ENCODE measurements at regions not wholly inside any gene's neighbourhood (a gene's known extent, or its start where the extent isn't known, plus 50 kb on each side); places are given as distances from the start of the nearest gene placed in this dataset.

- no peaks in the 10 kb centered on the region for H3F3A ChIP-seq (ENCODE audit: low read depth)
- no peaks in the 10 kb centered on the region for H3K27me3 ChIP-seq (ENCODE audit: insufficient read depth, low read length, poor library complexity, severe bottlenecking)
- no peak overlapping the region for H3K4me3 ChIP-seq (ENCODE audit: low read length, poor library complexity, severe bottlenecking)
- H4K20me1 ChIP-seq (ENCODE audit: insufficient read depth, low read length, poor library complexity, severe bottlenecking), result no peaks in the 10 kb centered on the region
- H2AFZ ChIP-seq (ENCODE audit: low read length), result no peak overlapping the region
- TF ChIP-seq EZH2phosphoT487 (IDR thresholded peaks at IDR 0.05; ENCODE audit: borderline replicate concordance), result no peak
- TF ChIP-seq, protein P1, sequence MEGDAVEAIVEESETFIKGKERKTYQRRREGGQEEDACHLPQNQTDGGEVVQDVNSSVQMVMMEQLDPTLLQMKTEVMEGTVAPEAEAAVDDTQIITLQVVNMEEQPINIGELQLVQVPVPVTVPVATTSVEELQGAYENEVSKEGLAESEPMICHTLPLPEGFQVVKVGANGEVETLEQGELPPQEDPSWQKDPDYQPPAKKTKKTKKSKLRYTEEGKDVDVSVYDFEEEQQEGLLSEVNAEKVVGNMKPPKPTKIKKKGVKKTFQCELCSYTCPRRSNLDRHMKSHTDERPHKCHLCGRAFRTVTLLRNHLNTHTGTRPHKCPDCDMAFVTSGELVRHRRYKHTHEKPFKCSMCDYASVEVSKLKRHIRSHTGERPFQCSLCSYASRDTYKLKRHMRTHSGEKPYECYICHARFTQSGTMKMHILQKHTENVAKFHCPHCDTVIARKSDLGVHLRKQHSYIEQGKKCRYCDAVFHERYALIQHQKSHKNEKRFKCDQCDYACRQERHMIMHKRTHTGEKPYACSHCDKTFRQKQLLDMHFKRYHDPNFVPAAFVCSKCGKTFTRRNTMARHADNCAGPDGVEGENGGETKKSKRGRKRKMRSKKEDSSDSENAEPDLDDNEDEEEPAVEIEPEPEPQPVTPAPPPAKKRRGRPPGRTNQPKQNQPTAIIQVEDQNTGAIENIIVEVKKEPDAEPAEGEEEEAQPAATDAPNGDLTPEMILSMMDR (conservative IDR thresholded peaks at IDR 0.05; ENCODE audit: low read length), result no peak
- H3K9me3 ChIP-seq (ENCODE audit: insufficient read depth, low read depth, low read length), result no peaks in the 10 kb centered on the region
- no peaks in the 10 kb centered on the region for H3K36me3 ChIP-seq (ENCODE audit: insufficient read depth, low read length)
- no peak overlapping the region for H3K9ac ChIP-seq (ENCODE audit: low read depth, low read length, poor library complexity, severe bottlenecking)
- H3K4me1 ChIP-seq (ENCODE audit: insufficient read depth, low read length, poor library complexity, severe bottlenecking), result no peaks in the 10 kb centered on the region
- no peak overlapping the region for H3K4me2 ChIP-seq (ENCODE audit: low read depth, low read length, poor library complexity, severe bottlenecking)
- no peaks in the 10 kb centered on the region for H3K9me2 ChIP-seq (replicated peaks; ENCODE audit: low read depth, low read length)
- H3K79me2 ChIP-seq (ENCODE audit: insufficient read depth, low read length), result no peaks in the 10 kb centered on the region
Observed at GRCh38 chr10:93208717-93209464, 135.2 kb downstream of the CYP26A1 start.

GRCh38 chr10:93211991-93212390, 138.3 kb downstream of the CYP26A1 start:
- H3K9ac ChIP-seq (ENCODE audit: low read depth, low read length, poor library complexity, severe bottlenecking), result no peak overlapping the region
- H3F3A ChIP-seq (ENCODE audit: low read depth), result no peaks in the 10 kb centered on the region
- H3K4me3 ChIP-seq (ENCODE audit: low read length, poor library complexity, severe bottlenecking), result no peak overlapping the region
- H3K79me2 ChIP-seq (ENCODE audit: insufficient read depth, low read length), result no peaks in the 10 kb centered on the region
- no peaks in the 10 kb centered on the region for H4K20me1 ChIP-seq (ENCODE audit: insufficient read depth, low read length, poor library complexity, severe bottlenecking)
- no peak overlapping the region for H2AFZ ChIP-seq (ENCODE audit: low read length)
- H3K9me2 ChIP-seq (replicated peaks; ENCODE audit: low read depth, low read length), result no peaks in the 10 kb centered on the region
- TF ChIP-seq EZH2phosphoT487 (IDR thresholded peaks at IDR 0.05; ENCODE audit: borderline replicate concordance), result no peak
- TF ChIP-seq, protein P1 (conservative IDR thresholded peaks at IDR 0.05; ENCODE audit: low read length), result no peak
- H3K27me3 ChIP-seq (ENCODE audit: insufficient read depth, low read length, poor library complexity, severe bottlenecking), result no peaks in the 10 kb centered on the region
- no peaks in the 10 kb centered on the region for H3K36me3 ChIP-seq (ENCODE audit: insufficient read depth, low read length)
- H3K9me3 ChIP-seq (ENCODE audit: insufficient read depth, low read depth, low read length), result no peaks in the 10 kb centered on the region
- H3K4me2 ChIP-seq (ENCODE audit: low read depth, low read length, poor library complexity, severe bottlenecking), result no peak overlapping the region
- no peaks in the 10 kb centered on the region for H3K4me1 ChIP-seq (ENCODE audit: insufficient read depth, low read length, poor library complexity, severe bottlenecking)

DNA sequence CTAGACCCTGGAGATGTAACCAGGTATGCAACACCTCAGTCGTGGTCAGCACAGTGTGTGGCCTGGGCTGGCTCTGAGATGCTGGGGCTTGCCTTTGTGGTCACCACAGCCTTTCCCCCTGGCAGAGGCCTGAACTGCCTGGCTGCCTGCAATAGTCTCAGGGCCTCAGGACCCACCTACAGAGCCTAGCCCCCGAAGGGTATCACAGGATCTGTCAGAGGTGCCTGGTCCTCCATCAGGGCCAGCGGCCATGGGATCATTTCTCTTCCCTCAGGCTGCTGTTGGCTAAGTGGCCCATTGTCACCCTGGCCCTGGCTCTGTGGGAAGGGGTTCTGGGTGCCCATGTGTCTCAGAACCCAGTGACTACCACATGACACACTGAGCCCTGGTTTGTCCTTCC, 141.6 kb downstream of the CYP26A1 start:
- no peaks in the 10 kb centered on the region for H3K9me2 ChIP-seq (replicated peaks; ENCODE audit: low read depth, low read length)
- no peak overlapping the region for H3K4me3 ChIP-seq (ENCODE audit: low read length, poor library complexity, severe bottlenecking)
- H3K79me2 ChIP-seq (ENCODE audit: insufficient read depth, low read length), result no peaks in the 10 kb centered on the region
- no peaks in the 10 kb centered on the region for H3K27me3 ChIP-seq (ENCODE audit: insufficient read depth, low read length, poor library complexity, severe bottlenecking)
- H4K20me1 ChIP-seq (ENCODE audit: insufficient read depth, low read length, poor library complexity, severe bottlenecking), result no peaks in the 10 kb centered on the region
- H3K9ac ChIP-seq (ENCODE audit: low read depth, low read length, poor library complexity, severe bottlenecking), result no peak overlapping the region
- H3F3A ChIP-seq (ENCODE audit: low read depth), result no peaks in the 10 kb centered on the region
- H3K36me3 ChIP-seq (ENCODE audit: insufficient read depth, low read length), result no peaks in the 10 kb centered on the region
- H3K4me2 ChIP-seq (ENCODE audit: low read depth, low read length, poor library complexity, severe bottlenecking), result no peak overlapping the region
- no peaks in the 10 kb centered on the region for H3K9me3 ChIP-seq (ENCODE audit: insufficient read depth, low read depth, low read length)
- TF ChIP-seq EZH2phosphoT487 (IDR thresholded peaks at IDR 0.05; ENCODE audit: borderline replicate concordance), result no peak
- TF ChIP-seq, protein P1 (conservative IDR thresholded peaks at IDR 0.05; ENCODE audit: low read length), result no peak
- H2AFZ ChIP-seq (ENCODE audit: low read length), result no peak overlapping the region
- H3K4me1 ChIP-seq (ENCODE audit: insufficient read depth, low read length, poor library complexity, severe bottlenecking), result no peaks in the 10 kb centered on the region
